Vagina (tissue), 2 donors: ENCODE measurements at regions not wholly inside any gene's neighbourhood (a gene's known extent, or its start where the extent isn't known, plus 50 kb on each side); places are given as distances from the start of the nearest gene placed in this dataset.

Experiments
- CTCF ChIP-seq, 3 experiments: fragments of 450-650 bp in 2 of 3; fragments of 200-600 bp in 1 of 3; sonication (generic) in 1 of 3; IDR thresholded peaks; one replicate each; pipeline ENCODE4 v1.5.1; 2017 to 2019; ENCODE audit warnings: antibody characterized with exemption in 3 of 3, mild to moderate bottlenecking in 2 of 3, moderate library complexity in 2 of 3
- POLR2A ChIP-seq, 2 donors: fragments of 450-650 bp; IDR thresholded peaks; one replicate each; pipeline ENCODE4 v1.6.1; 2017; ENCODE audit warnings: antibody characterized with exemption in 2 of 2, mild to moderate bottlenecking in 2 of 2, moderate library complexity in 2 of 2
- POLR2AphosphoS5 ChIP-seq, 2 donors: sonication (generic); formaldehyde crosslinking; IDR thresholded peaks; one replicate each; pipeline ENCODE4 v1.9.0; 2017; ENCODE audit warnings: antibody characterized with exemption in 2 of 2, mild to moderate bottlenecking in 2 of 2, low read depth in 1 of 2; ENCODE audit not compliant: insufficient read depth in 1 of 2

GRCh38 chr11:57885298-57886050 lies 123.9 kb downstream of the CTNND1 start:
- TF ChIP-seq POLR2AphosphoS5 (IDR thresholded peaks at IDR 0.05; ENCODE audit: insufficient read depth in 1 of 2, low read depth in 1 of 2) (no peak), POLR2A (IDR thresholded peaks at IDR 0.05) (no peak), CTCF (IDR thresholded peaks at IDR 0.05) (no peak)
